ENCODE measurements at regions not wholly inside any gene's neighbourhood (a gene's known extent, or its start where the extent isn't known, plus 50 kb on each side); places are given as distances from the start of the nearest gene placed in this dataset.

DNA sequence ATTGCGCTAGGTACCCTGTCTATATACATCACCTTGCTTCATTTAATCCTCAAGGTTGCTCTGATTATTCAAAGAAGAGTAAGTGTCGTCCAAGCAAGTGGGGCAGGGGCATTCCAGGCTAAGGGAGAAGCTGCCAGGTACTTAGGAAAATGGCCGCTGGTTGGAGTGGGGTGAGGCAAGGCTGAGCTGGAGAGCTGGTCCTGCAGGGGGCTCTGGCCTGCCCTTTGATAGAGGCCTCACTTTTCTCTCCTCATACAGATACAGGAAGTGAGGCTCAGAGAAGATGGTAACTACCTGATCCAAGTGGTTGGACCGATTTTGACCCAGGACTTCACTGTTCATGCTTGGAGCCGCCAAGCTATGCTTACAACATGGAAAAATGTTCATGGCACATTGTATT is 86.9 kb upstream of the ZBTB40 start:
- TF ChIP-seq, protein P1, sequence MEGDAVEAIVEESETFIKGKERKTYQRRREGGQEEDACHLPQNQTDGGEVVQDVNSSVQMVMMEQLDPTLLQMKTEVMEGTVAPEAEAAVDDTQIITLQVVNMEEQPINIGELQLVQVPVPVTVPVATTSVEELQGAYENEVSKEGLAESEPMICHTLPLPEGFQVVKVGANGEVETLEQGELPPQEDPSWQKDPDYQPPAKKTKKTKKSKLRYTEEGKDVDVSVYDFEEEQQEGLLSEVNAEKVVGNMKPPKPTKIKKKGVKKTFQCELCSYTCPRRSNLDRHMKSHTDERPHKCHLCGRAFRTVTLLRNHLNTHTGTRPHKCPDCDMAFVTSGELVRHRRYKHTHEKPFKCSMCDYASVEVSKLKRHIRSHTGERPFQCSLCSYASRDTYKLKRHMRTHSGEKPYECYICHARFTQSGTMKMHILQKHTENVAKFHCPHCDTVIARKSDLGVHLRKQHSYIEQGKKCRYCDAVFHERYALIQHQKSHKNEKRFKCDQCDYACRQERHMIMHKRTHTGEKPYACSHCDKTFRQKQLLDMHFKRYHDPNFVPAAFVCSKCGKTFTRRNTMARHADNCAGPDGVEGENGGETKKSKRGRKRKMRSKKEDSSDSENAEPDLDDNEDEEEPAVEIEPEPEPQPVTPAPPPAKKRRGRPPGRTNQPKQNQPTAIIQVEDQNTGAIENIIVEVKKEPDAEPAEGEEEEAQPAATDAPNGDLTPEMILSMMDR (conservative IDR thresholded peaks at IDR 0.05): no peak
- no peak for TF ChIP-seq EZH2 (IDR thresholded peaks at IDR 0.05; ENCODE audit: low read depth)

Data from PC-9 (cell line).